IMR-90 (cell line): ENCODE measurements at regions not wholly inside any gene's neighbourhood (a gene's known extent, or its start where the extent isn't known, plus 50 kb on each side); places are given as distances from the start of the nearest gene placed in this dataset.

Experiments
- ATAC-seq: fragments of 200-7000 bp; cut with Tn5 transposase; 2 replicates; pipeline ENCODE4 v1.9.1; 2020; ENCODE audit warnings: low read depth, mild to moderate bottlenecking, moderate library complexity
- BruUV-seq: library from RNA; stranded (reverse); fragments of 400-500 nt; replicated peaks from 2 replicates; lab custom pipeline; 2021; lab: Mats Ljungman, UMichigan
- CTCF ChIA-PET: fragments of 300-600 bp; formaldehyde crosslinking; extraction: SDS; loops from one replicate; lab custom pipeline; 2021; ENCODE audit warnings: antibody characterized with exemption; lab: Yijun Ruan, JAX
- POLR2A ChIA-PET: fragments of 300-600 bp; sonication (Branson Sonifier 250); formaldehyde crosslinking; loops from one replicate; lab custom pipeline; 2022; ENCODE audit warnings: antibody characterized with exemption; ENCODE audit not compliant: unreplicated experiment; lab: Charles Lee
- DNase-seq: peaks from one replicate; pipeline ENCODE4 v3.0.0; 2013
- H2AFZ ChIP-seq: replicated peaks from 2 replicates; pipeline ENCODE3; 2013; ENCODE audit warnings: low read length, mild to moderate bottlenecking; ENCODE audit not compliant: poor library complexity
- H2AK5ac ChIP-seq: 2 replicates; pipeline ENCODE4 v1.6.1; 2013; ENCODE audit warnings: low read depth, low read length, inconsistent platforms
- H2AK9ac ChIP-seq: replicated peaks from 2 replicates; pipeline ENCODE3; 2013; ENCODE audit warnings: mild to moderate bottlenecking, low read depth, low read length, moderate library complexity; ENCODE audit not compliant: poor library complexity
- H2BK120ac ChIP-seq: 2 replicates; pipeline ENCODE4 v1.6.1; 2013; ENCODE audit warnings: low read depth, low read length, inconsistent platforms
- H2BK15ac ChIP-seq: 3 replicates; pipeline ENCODE4 v1.6.1; 2013; ENCODE audit warnings: low read depth, low read length, inconsistent platforms
- H2BK20ac ChIP-seq: 2 replicates; pipeline ENCODE4 v1.6.1; 2013; ENCODE audit warnings: low read depth, mild to moderate bottlenecking, inconsistent platforms, low read length, moderate library complexity
- H2BK5ac ChIP-seq: 2 replicates; pipeline ENCODE4 v1.6.1; 2013; ENCODE audit warnings: mild to moderate bottlenecking, low read depth, low read length, inconsistent platforms; ENCODE audit not compliant: poor library complexity, severe bottlenecking
- H3K14ac ChIP-seq: replicated peaks from 2 replicates; pipeline ENCODE4 v1.6.1; 2013; ENCODE audit warnings: low read depth, low read length, inconsistent platforms
- H3K18ac ChIP-seq: 2 replicates; pipeline ENCODE4 v1.6.1; 2013; ENCODE audit warnings: low read depth, low read length, control low read depth
- H3K23ac ChIP-seq: 2 replicates; pipeline ENCODE4 v1.6.1; 2013; ENCODE audit warnings: low read depth, low read length, inconsistent platforms
- H3K27ac ChIP-seq: 2 replicates; pipeline ENCODE4 v1.5.1; 2013; ENCODE audit warnings: mild to moderate bottlenecking, control low read depth, low read length; ENCODE audit not compliant: insufficient read depth
- H3K27me3 ChIP-seq: 2 replicates; pipeline ENCODE4 v1.6.1; 2013; ENCODE audit warnings: low read length; ENCODE audit not compliant: control insufficient read depth, insufficient read depth
- H3K36me3 ChIP-seq: 2 replicates; pipeline ENCODE4 v1.6.1; 2013; ENCODE audit warnings: low read length, mixed read lengths; ENCODE audit not compliant: control insufficient read depth, insufficient read depth
- H3K4ac ChIP-seq: 2 replicates; pipeline ENCODE4 v1.6.1; 2013; ENCODE audit warnings: low read depth, low read length, inconsistent platforms
- H3K4me1 ChIP-seq: 2 replicates; pipeline ENCODE4 v1.6.1; 2013; ENCODE audit warnings: low read length, mixed read lengths; ENCODE audit not compliant: control insufficient read depth, insufficient read depth
- H3K4me2 ChIP-seq: 2 replicates; pipeline ENCODE4 v1.6.1; 2013; ENCODE audit warnings: low read depth, mild to moderate bottlenecking, control low read depth, low read length, moderate library complexity
- H3K4me3 ChIP-seq: 2 replicates; pipeline ENCODE4 v1.5.1; 2013; ENCODE audit warnings: low read depth, mild to moderate bottlenecking, control low read depth, low read length, moderate library complexity; ENCODE audit not compliant: insufficient read depth
- H3K56ac ChIP-seq: 2 replicates; pipeline ENCODE4 v1.6.1; 2013; ENCODE audit warnings: low read length, inconsistent platforms; ENCODE audit not compliant: insufficient read depth; ENCODE audit errors: extremely low read depth
- H3K79me1 ChIP-seq, 2 experiments: 2 replicates each; pipeline ENCODE4 v1.6.1; 2013; ENCODE audit warnings: low read length in 2 of 2, inconsistent platforms in 1 of 2, low read depth in 1 of 2
- H3K9ac ChIP-seq: 2 replicates; pipeline ENCODE4 v1.6.1; 2013; ENCODE audit warnings: low read depth, low read length, control low read depth
- H3K9me1 ChIP-seq: 2 replicates; pipeline ENCODE4 v1.6.1; 2013; ENCODE audit warnings: low read length, inconsistent platforms; ENCODE audit not compliant: insufficient read depth
- H3K9me3 ChIP-seq: 2 replicates; pipeline ENCODE4 v1.6.1; 2013; ENCODE audit warnings: low read length; ENCODE audit not compliant: control insufficient read depth, insufficient read depth
- H4K20me1 ChIP-seq: 2 replicates; pipeline ENCODE4 v1.6.1; 2013; ENCODE audit warnings: low read length, inconsistent platforms; ENCODE audit not compliant: insufficient read depth
- H4K5ac ChIP-seq: 2 replicates; pipeline ENCODE4 v1.6.1; 2013; ENCODE audit warnings: mild to moderate bottlenecking, low read depth, low read length, control low read depth
- H4K8ac ChIP-seq, 2 experiments: 2 replicates each; pipeline ENCODE4 v1.6.1; 2013; ENCODE audit warnings: low read depth in 2 of 2, low read length in 2 of 2, control low read depth in 1 of 2, inconsistent platforms in 1 of 2
- H4K91ac ChIP-seq: 2 replicates; pipeline ENCODE4 v1.6.1; 2013; ENCODE audit warnings: low read depth, low read length, inconsistent platforms; ENCODE audit not compliant: insufficient read depth
- CEBPB ChIP-seq: IDR thresholded peaks from 2 replicates; pipeline ENCODE4 v1.6.1; 2012; ENCODE audit warnings: low read depth, low read length, improper control_type of control experiment
- POLR2A ChIP-seq: IDR thresholded peaks from 2 replicates; pipeline ENCODE4 v1.6.1; 2012; ENCODE audit warnings: mild to moderate bottlenecking, low read depth, low read length
- RFX5 ChIP-seq: IDR thresholded peaks from 2 replicates; pipeline ENCODE4 v1.8.0; 2012; ENCODE audit warnings: low read depth, mild to moderate bottlenecking, low read length, moderate library complexity
- WGBS, 2 experiments: methylation state at CpG; one replicate each; pipeline versions ENCODE4 v1.1.5 to v1.1.7; 2013; ENCODE audit warnings: missing lambda C conversion rate in 2 of 2; ENCODE audit not compliant: insufficient read length in 1 of 2; ENCODE audit errors: extremely low coverage in 2 of 2; 5-methylcytosine and 5-hydroxymethylcytosine counted together
- dilution Hi-C: fragments of 300-500 bp; cut with HindIII; formaldehyde crosslinking; loops from one replicate; pipeline ENCODE4 v1.14.3; 2018; ENCODE audit warnings: low sequenced_read_pairs; ENCODE audit not compliant: unreplicated experiment
- in situ Hi-C: fragments of 300-500 bp; cut with MboI; formaldehyde crosslinking; loops from 3 replicates; pipeline ENCODE4 v1.14.3; 2019; ENCODE audit warnings: low sequenced_read_pairs, inconsistent platforms, mixed read lengths
- intact Hi-C: fragments of 100-400 bp; cut with micrococcal nuclease; formaldehyde crosslinking; loops from 2 replicates; pipeline ENCODE4 v1.10.0; 2022

GRCh38 chrX:88244066-88244465, 503.0 kb upstream of the CPXCR1 start:
- POLR2A ChIA-PET, result no interaction called here
- Histone ChIP-seq H3K9ac (no peak overlapping the region), H3K9me3 (no peaks in the 10 kb centered on the region), H3K18ac (no peak overlapping the region), H3K4me2 (no peak overlapping the region), H2AFZ (no peak overlapping the region), H3K4me1 (no peaks in the 10 kb centered on the region), H4K91ac (no peak overlapping the region), H4K8ac (no peak overlapping the region), H3K23ac (no peak overlapping the region), H2BK20ac (no peak overlapping the region), H2AK9ac (no peak overlapping the region), H2BK120ac (no peak overlapping the region), H3K27ac (no peak overlapping the region), H3K56ac (no peak overlapping the region), H3K14ac (no peak overlapping the region), H2BK15ac (no peak overlapping the region), H3K4me3 (no peak overlapping the region), H2BK5ac (no peak overlapping the region), H4K5ac (no peak overlapping the region), H2AK5ac (no peak overlapping the region), H3K9me1 (no peaks in the 10 kb centered on the region), H3K27me3 (no peaks in the 10 kb centered on the region), H3K4ac (no peak overlapping the region), H3K36me3 (no peaks in the 10 kb centered on the region), H3K79me1 (no peaks in the 10 kb centered on the region), H4K20me1 (no peaks in the 10 kb centered on the region)
- ATAC-seq (no peak), DNase-seq (no peak)
- WGBS, 2 experiments, result no CpG with 5 or more reads among the region's 1 CpG
- dilution Hi-C loops (no loop called here), in situ Hi-C loops (no loop called here), intact Hi-C loops (no loop called here)
- BruUV-seq, result no TSS peak
- CTCF ChIA-PET, result no interaction called here
- TF ChIP-seq RFX5 (no peak), POLR2A (no peak), CEBPB (no peak)
